GM12864 (cell line): ENCODE measurements at regions not wholly inside any gene's neighbourhood (a gene's known extent, or its start where the extent isn't known, plus 50 kb on each side); places are given as distances from the start of the nearest gene placed in this dataset.
"Not testable (repeated sequence)": the region's sequence is repeated elsewhere in the genome, so short reads cannot be mapped to it uniquely, and the experiment has no call there.

Source experiments
- DNase-seq: peaks from one replicate; pipeline ENCODE4 v3.0.0-alpha.2; 2011; ENCODE audit warnings: low read depth
- H3K4me3 ChIP-seq: 2 replicates; pipeline ENCODE4 v1.5.1; 2011; ENCODE audit warnings: mild to moderate bottlenecking, low read depth, low read length, control low read depth
- CTCF ChIP-seq: IDR thresholded peaks from 2 replicates; pipeline ENCODE4 v1.5.1; 2011; ENCODE audit warnings: low read depth, mild to moderate bottlenecking, moderate library complexity, low read length, control low read depth, inconsistent platforms; ENCODE audit errors: missing control alignments

- DNase-seq = no peak
- no peak for TF ChIP-seq CTCF
- no peak overlapping the region for H3K4me3 ChIP-seq
These were observed 99.3 kb downstream of the CDC14C start for GRCh38 chr7:49023345-49024328.

- H3K4me3 ChIP-seq = no peak overlapping the region
- DNase-seq = no peak
- TF ChIP-seq CTCF = no peak
These were observed 105.9 kb downstream of the CDC14C start for GRCh38 chr7:49030221-49030620.

GRCh38 chr7:49033140-49033539 is 108.8 kb downstream of the CDC14C start:
- not testable (repeated sequence) for DNase-seq, H3K4me3 ChIP-seq

GRCh38 chr7:49037346-49038210 is 113.2 kb downstream of the CDC14C start:
- no peak for DNase-seq
- TF ChIP-seq CTCF = no peak
- H3K4me3 ChIP-seq = no peak overlapping the region

- no peak for TF ChIP-seq CTCF
- no peak for DNase-seq
- H3K4me3 ChIP-seq = no peak overlapping the region
These were observed 114.5 kb downstream of the CDC14C start for GRCh38 chr7:49038821-49039358.

GRCh38 chr7:49060743-49061142 is 136.4 kb downstream of the CDC14C start:
- no peak for TF ChIP-seq CTCF
- H3K4me3 ChIP-seq = no peak overlapping the region
- no peak for DNase-seq

GRCh38 chr7:49074538-49074937 is 150.2 kb downstream of the CDC14C start:
- DNase-seq = no peak
- no peak overlapping the region for H3K4me3 ChIP-seq
- TF ChIP-seq CTCF = no peak
